NCI-H69 (cell line): ENCODE measurements at regions not wholly inside any gene's neighbourhood (a gene's known extent, or its start where the extent isn't known, plus 50 kb on each side); places are given as distances from the start of the nearest gene placed in this dataset.

ENCODE experiments used
- DNase-seq: peaks from one replicate; lab custom pipeline; 2025; lab: John Stamatoyannopoulos, UW

DNA sequence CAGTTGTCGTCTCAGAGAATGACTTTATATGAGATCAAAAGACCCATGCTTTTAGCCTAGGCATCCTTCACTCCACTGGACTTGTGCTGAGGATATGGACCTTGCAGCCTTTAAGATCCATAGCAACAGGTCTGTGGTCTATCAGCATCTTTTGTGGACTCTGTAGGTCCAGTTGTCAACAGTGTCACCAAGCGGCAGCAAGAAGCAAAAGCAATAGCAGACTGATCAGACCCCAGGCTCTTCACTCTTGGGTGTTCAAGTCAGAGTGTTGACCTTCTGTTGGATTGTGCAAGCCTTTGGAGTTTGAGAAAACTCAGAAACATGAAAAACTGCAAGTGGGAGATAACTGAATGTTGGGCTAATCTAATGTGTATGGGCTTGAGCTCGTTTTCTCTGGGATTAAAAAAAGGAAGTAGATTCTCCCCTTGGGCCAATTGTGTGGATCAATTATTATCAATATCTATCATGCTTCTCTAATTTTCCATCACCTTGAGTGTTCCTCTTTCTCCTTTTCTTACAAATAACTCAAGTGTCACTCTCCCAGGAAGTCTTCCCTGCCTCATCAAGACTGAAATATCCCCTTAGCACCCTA, 144.2 kb downstream of the LYPLAL1 start:
- no peak for DNase-seq

DNA sequence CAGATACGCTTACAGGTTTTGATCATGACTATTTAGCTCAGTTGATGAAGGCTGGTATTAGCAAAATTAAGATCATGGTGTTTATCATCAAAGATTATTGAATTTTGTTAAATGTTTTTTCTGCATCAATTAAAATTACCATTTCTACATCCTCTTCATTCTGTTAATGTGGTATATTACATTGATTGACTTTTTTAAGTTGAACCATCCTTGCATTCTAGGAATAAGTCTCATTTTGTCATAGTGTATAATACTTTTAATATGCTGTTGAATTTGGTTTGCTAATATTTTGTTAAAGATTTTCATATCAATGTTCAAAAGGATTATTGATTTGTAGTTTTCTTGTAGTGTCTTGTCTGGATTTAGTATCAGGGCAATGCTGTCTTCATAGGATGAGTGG, 142.4 kb downstream of the LYPLAL1 start:
- DNase-seq = no peak

DNA sequence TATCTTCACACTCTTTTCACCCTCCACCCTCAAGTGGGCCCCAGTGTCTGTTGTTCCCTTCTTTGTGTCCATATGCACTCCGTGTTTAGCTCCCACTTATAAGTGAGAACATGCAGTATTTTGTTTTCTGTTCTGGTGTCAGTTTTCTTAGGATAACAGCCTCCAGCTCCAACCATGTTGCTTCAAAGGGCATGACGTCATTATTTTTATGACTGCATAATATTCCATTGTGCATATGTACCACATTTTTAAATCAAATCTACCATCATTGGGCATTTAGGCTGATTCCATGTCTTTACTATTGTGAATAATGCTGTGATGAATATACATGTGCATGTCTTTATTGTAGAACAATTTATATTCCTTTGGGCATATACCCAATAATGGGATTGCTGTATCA, 140.3 kb downstream of the LYPLAL1 start:
- DNase-seq = no peak

DNA sequence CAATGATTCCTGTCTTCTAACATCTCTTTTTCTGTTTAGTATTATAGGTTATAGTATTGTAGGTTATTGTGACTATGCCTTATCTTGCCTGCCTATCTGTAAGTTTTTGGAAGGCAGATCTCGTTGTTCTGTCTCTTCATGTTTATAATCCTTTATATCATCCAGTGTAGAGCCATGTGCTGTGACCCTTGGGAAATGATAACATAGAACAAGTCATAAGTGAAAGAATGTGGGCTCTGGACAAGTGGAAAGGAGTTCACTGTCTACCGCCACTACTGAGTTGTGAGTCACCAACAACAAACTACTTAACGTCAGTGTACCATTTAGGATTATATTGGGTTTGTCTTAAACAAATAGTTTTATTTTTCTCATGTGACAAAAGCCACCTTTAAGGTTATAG, 139.3 kb downstream of the LYPLAL1 start:
- DNase-seq = no peak

DNA sequence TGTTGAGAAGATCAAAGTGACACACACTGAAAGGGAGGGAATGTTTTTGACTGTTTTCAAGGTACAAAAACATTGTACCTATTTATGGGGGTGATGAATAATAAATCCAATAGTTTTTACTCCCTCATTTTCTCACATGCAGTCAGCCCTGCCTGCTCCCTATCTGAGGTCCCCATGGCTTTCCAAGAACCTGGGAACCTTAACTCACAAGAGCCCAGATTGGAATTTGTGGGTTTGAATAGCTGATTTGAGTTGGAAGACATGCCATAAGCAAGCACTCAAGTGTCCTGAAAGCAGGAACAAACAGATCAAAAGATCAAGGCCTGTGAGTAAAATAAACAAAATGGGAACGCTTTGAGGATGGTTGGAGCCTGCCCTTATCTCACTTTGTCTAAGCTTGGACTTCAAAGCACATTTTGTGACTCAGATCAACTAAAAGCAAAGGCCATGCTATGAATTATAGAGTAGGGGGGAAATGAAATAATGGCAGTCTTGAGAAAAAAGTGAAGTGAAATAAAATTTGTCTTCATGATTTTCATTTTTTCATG, 136.6 kb downstream of the LYPLAL1 start:
- DNase-seq = no peak

DNA sequence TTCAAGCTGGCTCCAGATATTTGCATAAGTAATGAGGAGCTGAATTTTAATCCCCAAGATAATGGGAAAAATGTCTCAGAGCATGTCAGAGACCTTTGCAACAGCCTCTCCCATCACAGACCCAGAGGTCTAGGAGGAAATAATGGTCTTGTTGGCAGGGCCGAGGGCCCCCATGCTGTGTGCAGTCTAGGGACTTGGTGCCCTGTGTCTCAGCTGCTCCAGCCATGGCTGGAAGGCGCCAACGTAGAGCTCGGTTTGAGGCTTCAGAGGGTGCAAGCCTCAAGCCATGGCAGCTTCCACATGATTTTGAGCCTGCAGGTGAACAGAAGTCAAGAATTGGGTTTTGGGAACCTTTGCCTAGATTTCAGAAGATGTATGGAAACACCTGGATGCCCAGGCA, 134.7 kb downstream of the LYPLAL1 start:
- no peak for DNase-seq

DNA sequence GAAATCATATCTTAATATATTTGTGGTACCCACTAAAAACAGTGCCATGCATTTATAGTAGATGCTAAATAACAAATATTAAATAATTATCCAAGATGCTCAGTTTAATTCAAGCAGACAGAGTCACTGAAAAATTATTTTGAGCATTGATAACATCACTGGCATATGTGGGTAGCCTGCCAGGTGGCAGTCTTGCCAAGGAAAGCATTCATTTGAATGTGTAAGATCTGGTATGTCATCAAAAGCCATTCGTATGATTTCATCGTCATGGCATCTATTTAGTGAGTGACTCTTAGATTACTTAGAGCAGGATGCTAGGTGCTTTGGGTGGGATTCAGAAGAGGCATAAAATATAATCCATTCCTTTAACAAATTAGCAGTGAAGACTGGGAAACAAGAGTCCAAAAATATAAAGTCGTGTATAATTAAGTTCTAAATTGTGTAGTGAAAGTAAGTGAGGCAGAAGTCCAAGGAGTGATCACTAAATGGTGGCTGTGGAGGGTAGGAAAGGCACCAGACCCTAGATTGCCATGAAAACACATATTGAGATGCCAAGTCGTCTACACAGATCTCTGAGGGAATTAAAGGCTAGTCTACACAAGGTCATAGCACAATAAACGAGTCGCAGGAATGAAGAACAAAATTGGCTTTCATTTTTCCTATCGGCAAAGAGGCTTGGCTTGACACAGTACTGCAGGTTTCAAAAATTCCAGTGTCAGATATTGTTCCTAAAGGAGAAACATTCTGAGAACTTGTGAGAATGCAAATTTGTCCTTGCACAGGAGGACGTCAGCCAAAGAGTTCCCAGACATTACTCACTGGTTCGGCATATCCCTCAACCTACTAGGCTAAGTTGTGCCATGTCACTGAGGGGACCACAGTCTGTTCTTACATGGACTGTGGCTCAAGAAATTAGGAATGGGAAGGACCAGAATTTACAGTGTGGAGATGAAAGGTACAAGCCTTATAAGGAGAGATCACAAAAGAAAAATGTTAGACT, 130.8 kb downstream of the LYPLAL1 start:
- peak; percentile 49 for DNase-seq

DNA sequence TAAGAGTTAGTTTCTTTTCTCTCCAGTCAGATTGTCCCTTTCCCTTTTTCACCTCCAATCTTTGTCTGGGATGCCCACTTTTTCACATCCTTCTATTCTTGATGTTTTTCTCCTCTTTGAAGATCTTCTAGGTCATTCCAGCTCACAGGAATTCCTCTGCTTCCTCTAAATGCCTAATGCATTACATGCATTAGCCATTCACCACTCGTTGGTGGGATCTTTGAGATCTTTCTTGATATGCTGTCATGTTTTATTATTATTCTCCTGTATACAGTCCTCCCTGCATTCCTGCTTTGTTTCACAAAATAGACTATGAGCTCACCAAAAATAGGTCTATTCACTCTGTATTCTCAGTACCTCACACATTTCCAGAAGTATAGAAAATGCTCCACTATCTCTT, 129.0 kb downstream of the LYPLAL1 start:
- DNase-seq = no peak

DNA sequence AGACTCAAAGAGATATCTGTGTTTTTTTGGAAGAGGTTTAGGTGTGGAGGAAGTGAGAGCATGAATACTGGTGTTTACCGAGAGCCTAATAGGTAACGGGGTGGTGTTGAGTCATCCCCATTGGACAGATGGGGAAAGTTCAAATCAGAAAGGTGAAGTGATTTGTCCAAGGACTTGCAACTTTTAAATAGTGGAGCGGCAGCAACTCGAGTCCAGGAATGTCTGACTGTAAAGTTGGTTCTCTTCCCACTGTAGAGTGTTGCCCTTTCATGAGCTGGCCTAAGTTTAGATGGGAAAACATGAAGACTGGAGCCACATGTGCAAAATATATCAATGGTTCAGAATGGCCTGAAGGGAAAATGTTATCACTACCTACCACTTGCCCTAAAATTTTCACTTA, 125.7 kb downstream of the LYPLAL1 start:
- DNase-seq = no peak

DNA sequence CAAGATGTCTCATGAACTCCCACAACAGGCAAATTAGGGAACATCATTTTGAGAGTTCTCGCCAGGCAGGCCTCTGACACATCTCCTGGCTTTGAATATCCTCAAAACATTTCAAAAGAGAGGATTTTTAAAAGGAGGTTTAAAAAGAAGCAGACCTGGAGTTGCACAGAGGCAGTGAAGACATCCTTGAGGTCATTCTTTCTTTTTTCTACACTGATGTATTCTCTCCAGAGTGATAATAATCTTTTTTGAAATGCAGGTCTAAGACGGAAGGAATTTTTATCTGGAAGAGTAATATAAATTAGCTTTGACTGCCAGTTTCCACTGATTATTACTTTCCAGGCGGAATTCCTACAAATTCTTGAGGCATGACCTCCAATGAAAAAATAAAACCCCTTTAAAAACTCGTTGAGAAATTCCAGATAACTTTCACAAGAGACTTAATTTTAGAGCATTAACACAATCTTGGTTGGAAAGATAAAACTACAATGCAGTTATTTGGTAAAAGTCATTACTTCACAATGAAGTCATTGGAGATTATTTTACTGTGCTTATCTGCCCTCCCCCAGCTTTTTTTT, 125.0 kb downstream of the LYPLAL1 start:
- DNase-seq = no peak

DNA sequence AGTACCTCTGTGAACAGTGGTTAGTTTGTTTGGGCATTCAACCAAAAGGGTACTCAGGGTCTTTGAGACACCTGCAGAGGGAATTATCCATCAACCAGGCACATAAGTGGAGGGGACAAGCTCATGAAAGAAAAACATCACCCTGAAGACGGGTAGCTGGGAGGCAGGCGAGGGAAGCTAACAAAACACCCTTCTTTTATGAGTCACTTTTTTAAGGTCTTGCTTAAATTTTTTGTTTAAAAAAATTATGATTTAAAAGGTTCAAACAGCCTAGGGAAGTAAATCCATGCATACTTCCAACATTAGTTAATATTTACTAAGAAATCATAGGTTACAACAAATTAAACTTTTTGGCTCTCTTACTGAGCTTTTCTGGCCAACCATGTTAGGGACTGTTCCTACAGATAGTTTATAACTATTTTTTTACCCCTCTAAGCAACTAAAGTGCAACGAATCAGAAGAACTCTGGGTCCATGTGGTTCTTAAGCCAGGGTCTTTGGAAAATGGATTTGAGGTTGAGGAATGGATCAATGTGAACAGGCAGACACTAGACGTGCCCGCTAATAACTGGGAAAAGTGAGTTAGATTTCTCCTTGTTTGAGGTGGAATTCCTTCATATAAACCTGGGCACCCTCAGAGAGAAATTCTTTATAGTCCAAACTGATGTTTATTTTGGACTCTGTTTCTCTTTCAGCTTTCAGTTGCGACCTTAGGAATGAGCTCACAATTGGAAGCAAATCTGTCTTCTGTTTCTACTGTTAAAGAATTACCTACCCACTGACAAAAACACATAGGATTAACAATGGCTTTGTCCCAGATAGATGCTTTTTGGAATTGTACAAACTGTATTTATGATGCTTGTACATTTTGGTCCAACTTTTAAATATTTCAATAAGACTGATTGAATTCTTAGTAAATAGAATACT, 123.0 kb downstream of the LYPLAL1 start:
- peak; percentile 75 for DNase-seq

DNA sequence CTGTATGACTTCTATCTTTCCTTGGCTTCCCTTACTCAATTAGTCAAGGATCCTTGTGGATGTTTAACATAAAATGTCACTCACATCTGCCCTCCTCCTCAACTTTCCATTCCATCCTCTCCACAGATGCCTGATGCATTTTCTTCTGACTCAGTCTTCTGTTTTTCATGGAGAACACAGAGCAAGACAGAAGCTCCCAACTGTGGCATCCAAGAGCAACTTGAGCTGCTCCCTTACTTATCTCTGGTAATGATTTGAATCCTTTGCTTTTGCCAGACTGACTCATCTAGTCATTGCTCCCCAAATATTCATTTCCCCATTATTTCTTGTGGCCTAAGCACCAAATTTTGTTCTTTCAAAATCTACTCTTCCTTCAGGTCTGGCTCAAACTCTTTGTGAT, 120.6 kb downstream of the LYPLAL1 start:
- no peak for DNase-seq

DNA sequence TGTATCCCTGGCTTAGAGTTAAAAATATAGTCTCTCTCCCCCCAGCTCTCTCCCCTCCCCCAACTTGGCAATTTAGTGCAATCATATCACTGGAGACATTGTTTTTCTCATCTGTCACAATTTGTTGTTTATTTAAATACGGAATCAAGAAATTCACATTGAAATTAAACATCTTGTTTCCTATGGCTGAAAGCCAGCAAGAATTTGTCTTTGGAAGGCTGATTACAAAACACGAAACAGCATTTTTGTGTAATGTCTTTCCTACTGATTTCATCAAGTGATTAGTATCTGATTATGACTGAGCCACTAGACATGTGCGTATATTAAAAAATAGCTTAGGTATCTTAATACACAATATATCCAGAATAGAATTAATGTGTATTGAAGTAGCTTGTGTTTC, 119.7 kb downstream of the LYPLAL1 start:
- DNase-seq = no peak

DNA sequence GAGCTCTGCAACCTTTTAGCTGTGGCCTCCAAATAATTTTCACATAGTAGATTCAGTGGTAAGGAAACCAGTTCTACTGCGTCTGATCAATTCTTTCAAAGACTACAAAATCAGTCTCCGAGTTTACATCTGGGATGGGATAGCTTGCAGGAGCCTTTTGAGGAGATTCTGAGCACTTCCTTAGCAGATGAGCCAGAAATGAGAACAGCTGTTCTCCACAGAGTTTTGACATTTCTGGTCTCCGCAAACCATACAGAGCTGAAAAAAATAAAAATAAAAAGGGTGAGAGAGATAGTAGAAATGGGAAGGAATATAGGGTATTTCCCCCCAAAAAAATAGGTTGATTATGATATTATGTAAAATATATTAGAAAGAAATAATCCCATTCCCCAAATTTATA, 119.3 kb downstream of the LYPLAL1 start:
- DNase-seq = no peak

DNA sequence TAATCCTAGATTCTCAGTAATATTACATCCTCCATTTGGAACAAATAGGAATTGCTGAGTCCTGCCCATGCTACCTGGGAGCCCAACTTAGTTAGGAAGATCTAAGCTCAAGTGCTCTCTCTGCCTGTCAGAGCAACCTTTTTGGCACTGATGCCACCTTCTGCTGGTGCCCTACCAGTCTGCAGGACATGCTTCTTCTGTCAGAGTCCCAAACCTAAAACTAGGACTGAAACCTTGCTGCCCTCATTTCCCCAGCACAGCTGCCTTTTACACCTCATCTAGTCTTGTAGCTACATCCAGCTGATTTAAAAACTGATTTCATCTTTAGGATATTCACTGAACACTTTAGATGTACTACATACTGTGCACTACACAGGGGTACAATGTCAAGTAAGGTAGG, 118.7 kb downstream of the LYPLAL1 start:
- no peak for DNase-seq

DNA sequence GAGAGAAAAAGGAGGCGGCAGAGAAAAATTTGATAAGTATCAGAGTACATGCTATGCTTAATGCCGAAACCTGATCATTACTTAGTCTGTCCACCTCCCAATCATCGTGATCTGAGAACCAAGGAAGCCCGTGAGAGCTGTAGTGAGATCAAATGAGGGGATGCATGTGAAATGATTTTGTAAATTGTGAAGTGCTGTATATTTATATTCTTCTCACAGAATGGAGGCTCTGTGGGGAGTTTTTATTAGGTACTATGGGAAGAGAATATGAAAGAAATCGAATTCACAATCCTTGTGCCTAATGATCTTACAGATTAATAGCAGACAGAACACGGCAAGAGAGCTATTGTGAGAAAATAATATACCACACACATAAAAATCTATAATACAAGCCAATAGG, 115.5 kb downstream of the LYPLAL1 start:
- DNase-seq = no peak

DNA sequence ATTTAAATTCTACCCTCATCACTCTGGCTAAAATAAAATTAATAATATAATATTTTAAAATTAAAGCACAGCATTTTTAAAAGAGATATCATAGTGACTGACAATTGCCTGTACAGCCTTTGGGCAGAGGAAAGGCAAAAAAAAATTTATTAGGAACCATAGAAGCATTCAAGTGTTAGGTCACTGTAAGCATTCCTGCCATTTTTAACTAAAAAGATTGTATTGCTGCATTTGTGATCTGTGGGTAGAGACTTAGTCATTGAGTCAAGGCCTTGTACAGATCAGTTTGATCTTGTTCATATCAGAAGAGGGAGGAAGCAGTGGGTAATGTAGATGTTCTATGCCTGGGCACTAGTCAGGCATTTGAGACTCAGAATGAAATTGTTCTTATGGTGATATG, 109.9 kb downstream of the LYPLAL1 start:
- DNase-seq = no peak

DNA sequence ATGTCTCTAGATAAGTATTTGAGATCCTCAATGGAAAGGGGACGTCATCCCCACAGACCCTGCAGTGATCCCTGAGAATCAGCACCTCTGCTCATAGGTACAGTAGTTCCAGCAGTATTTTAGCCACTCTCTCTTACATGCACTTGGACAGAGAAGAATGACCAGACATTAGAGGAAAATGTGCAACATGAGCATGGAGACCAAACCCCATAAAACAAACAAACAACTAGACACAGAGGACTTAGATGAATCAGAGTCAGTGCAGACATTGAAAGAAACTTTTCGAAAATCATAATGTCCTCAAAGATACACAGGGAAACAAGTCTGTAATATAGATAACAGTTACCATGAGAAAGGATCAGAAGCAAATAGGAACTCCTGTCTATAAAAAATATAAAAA, 108.2 kb downstream of the LYPLAL1 start:
- no peak for DNase-seq

DNA sequence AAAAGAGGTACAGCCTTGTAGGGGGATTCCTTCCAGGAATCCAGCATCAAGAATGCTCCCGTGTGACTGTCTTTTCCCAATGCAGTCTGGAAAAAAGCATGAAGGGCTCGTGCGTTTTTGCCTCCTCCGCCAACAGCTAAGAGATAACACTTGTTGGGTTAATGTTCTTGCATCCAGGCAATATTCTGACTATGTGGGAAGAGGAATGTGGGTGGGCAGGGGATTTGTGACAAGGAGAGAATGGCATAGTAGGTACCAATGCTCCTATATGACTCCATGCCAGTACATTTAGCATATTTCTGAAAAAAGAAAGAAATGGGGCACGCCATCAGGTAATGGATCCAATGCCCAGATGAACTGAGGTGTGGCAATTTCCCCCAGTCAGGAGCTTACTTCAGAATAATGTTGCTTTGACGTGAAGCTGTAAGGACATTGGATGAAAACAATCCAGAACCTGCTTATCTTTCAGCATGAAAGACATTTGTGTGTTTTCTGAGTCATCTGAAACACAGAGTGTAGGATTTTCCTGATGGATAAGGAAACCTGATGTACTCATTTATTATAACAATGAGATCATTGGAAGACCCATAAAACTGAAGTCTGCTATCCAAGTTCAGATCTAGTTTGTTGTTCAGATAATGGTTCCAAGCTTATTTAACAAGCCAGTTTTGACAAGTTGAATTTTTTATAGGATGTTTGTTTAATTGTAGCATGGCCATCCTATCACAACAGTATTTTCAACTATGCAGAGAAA, 105.5 kb downstream of the LYPLAL1 start:
- DNase-seq = no peak

DNA sequence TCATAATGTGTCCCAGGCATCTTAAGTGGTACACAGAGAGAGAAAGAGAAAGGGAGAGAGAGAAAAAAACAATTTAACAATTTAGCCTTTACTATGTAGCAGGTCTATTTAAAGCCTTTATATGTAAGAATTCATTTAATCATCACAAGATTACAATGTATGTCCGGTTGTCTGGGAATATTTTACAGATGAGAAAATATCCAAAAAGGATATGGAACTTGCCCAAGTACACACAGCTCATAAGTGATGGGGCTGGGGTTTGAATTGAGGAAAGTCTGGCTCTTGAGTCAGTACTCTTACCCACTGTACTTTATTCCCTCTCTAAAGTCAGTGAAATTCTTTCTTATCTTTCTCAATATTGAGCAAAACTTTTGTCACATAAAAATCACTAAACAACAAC, 104.6 kb downstream of the LYPLAL1 start:
- no peak for DNase-seq
